SK-N-SH treated with all-trans-retinoic acid at 6 μM for 48 hours (cell line): ENCODE measurements at regions not wholly inside any gene's neighbourhood (a gene's known extent, or its start where the extent isn't known, plus 50 kb on each side); places are given as distances from the start of the nearest gene placed in this dataset.

Experiments
- ATAC-seq: fragments of 200-7000 bp; cut with Tn5 transposase; 3 replicates; pipeline ENCODE4 v1.9.1; 2020; ENCODE audit warnings: mild to moderate bottlenecking, moderate library complexity
- ARNTL ChIP-seq: fragments of 450-650 bp; formaldehyde crosslinking; IDR thresholded peaks from 2 replicates; pipeline ENCODE4 v1.5.0; 2020; ENCODE audit warnings: low read depth, mild to moderate bottlenecking, moderate library complexity, borderline replicate concordance
- BACH2 ChIP-seq: fragments of 250-450 bp; sonication (Bioruptor Pico); IDR thresholded peaks from 2 replicates; pipeline ENCODE4 v1.9.0; 2021; ENCODE audit warnings: mild to moderate bottlenecking, borderline replicate concordance
- CSDC2 ChIP-seq: fragments of 250-450 bp; sonication (Bioruptor Pico); IDR thresholded peaks from 2 replicates; pipeline ENCODE4 v1.5.0; 2020; ENCODE audit warnings: mild to moderate bottlenecking, moderate library complexity
- CSRNP3 ChIP-seq: fragments of 250-450 bp; sonication (Bioruptor Pico); IDR thresholded peaks from 2 replicates; pipeline ENCODE4 v1.5.1; 2021; ENCODE audit warnings: mild to moderate bottlenecking, moderate library complexity
- ESRRG ChIP-seq: fragments of 250-450 bp; sonication (Bioruptor Pico); IDR thresholded peaks from 2 replicates; pipeline ENCODE4 v1.6.1; 2021; ENCODE audit warnings: mild to moderate bottlenecking
- GLIS3 ChIP-seq: fragments of 250-450 bp; sonication (Bioruptor Pico); IDR thresholded peaks from 2 replicates; pipeline ENCODE4 v1.5.0; 2020; ENCODE audit warnings: mild to moderate bottlenecking, moderate library complexity
- ISL1 ChIP-seq: fragments of 250-450 bp; sonication (Bioruptor Pico); IDR thresholded peaks from 2 replicates; pipeline ENCODE4 v2.1.2; 2022; ENCODE audit warnings: mild to moderate bottlenecking, moderate library complexity
- OSR1 ChIP-seq: fragments of 250-450 bp; sonication (Bioruptor Pico); IDR thresholded peaks from 2 replicates; pipeline ENCODE4 v1.8.0; 2022; ENCODE audit warnings: moderate library complexity, mild to moderate bottlenecking, inconsistent platforms
- PATZ1 ChIP-seq: fragments of 250-450 bp; sonication (Bioruptor Pico); IDR thresholded peaks from 2 replicates; pipeline ENCODE4 v1.8.0; 2020; ENCODE audit warnings: mild to moderate bottlenecking, moderate library complexity, borderline replicate concordance
- PPARA ChIP-seq: fragments of 250-450 bp; sonication (Bioruptor Pico); IDR thresholded peaks from 2 replicates; pipeline ENCODE4 v1.5.0; 2020; ENCODE audit warnings: mild to moderate bottlenecking, borderline replicate concordance
- RARB ChIP-seq: fragments of 250-450 bp; sonication (Bioruptor Pico); IDR thresholded peaks from 2 replicates; pipeline ENCODE4 v1.8.0; 2021; ENCODE audit warnings: mild to moderate bottlenecking, moderate library complexity
- SNAI2 ChIP-seq: fragments of 250-450 bp; sonication (Bioruptor Pico); IDR thresholded peaks from 2 replicates; pipeline ENCODE4 v1.5.0; 2020; ENCODE audit warnings: mild to moderate bottlenecking, moderate library complexity
- TOX ChIP-seq: fragments of 250-450 bp; sonication (Bioruptor Pico); IDR thresholded peaks from 2 replicates; pipeline ENCODE4 v1.8.0; 2021; ENCODE audit warnings: mild to moderate bottlenecking, moderate library complexity, borderline replicate concordance
- TSHZ2 ChIP-seq: fragments of 250-450 bp; sonication (Bioruptor Pico); IDR thresholded peaks from 2 replicates; pipeline ENCODE4 v1.5.0; 2020; ENCODE audit warnings: mild to moderate bottlenecking, moderate library complexity
- ZFP3 ChIP-seq: fragments of 250-450 bp; sonication (Bioruptor Pico); IDR thresholded peaks from 2 replicates; pipeline ENCODE4 v1.5.0; 2020; ENCODE audit warnings: mild to moderate bottlenecking, moderate library complexity
- ZNF565 ChIP-seq: fragments of 450-650 bp; formaldehyde crosslinking; conservative IDR thresholded peaks from 2 replicates; pipeline ENCODE4 v1.5.0; 2020; ENCODE audit warnings: low read depth, mild to moderate bottlenecking, moderate library complexity
- ZNF70 ChIP-seq: fragments of 450-650 bp; formaldehyde crosslinking; IDR thresholded peaks from 2 replicates; pipeline ENCODE4 v1.5.0; 2020; ENCODE audit warnings: mild to moderate bottlenecking, moderate library complexity
- ZNF8 ChIP-seq: fragments of 450-650 bp; formaldehyde crosslinking; IDR thresholded peaks from 2 replicates; pipeline ENCODE4 v1.5.0; 2020; ENCODE audit warnings: mild to moderate bottlenecking, moderate library complexity
- TF ChIP-seq, protein P1 (sequence below): fragments of 250-450 bp; sonication (Bioruptor Pico); IDR thresholded peaks from 2 replicates; pipeline ENCODE4 v1.8.0; 2021; ENCODE audit warnings: low read depth, mild to moderate bottlenecking, moderate library complexity, borderline replicate concordance

- TF ChIP-seq ESRRG (CRISPR knock-in tag), result no peak
- no peak for TF ChIP-seq ZNF565
- no peak for TF ChIP-seq ZFP3 (CRISPR knock-in tag)
- no peak for TF ChIP-seq TSHZ2
- TF ChIP-seq ISL1 (CRISPR knock-in tag), result no peak
- no peak for TF ChIP-seq ARNTL
- TF ChIP-seq PATZ1 (CRISPR knock-in tag), result no peak
- TF ChIP-seq ZNF70 (CRISPR knock-in tag), result no peak
- TF ChIP-seq CSDC2 (CRISPR knock-in tag), result no peak
- ATAC-seq, result no peak
Observed at GRCh38 chr12:34403706-34404376, 381.5 kb downstream of the ALG10 start.

DNA sequence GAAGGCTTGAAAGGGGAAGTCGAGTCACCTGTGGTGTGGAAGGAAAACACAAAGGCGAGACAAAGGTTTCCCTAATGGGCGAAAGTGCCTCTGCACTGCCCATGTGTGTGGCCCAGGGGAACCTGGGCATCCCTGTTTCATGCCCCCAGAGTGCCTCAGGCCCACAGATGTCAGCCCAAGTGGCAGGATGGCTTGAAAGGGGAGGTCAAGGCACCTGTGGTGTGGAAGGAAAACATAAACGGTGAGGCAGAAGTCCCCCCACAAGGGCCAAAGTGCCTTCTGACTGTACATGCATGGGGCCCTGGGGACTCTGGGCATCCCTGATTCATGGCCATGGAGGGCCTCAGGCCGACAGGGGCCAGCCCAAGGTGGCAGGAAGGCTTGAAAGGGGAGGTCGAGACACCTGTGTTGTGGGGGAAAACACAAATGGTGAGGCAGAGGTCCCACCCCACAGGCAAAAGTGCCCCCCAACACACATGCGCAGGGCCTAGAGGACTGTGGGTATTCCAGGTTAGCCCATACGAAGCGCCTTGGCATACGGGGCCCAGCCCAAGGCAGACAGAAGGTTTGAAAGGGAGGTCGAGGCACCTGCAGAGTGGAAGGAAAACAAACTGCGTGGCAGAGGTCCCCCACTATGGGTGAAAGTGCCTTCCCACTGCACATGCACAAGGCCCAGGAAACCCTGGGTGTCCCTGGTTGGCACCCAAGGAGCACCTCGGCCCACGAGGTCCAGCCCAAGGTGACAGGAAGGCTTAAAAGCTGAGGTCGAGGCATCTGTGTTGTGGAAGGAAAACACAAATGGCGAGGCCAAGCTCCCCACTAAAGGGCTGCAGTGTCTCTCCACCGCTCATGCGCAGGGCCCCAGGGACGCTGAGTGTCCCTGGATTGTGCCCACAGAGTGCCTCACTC lies 382.3 kb downstream of the ALG10 start:
- TF ChIP-seq CSRNP3, result no peak
- no peak for TF ChIP-seq PPARA
- TF ChIP-seq GLIS3 (CRISPR knock-in tag), result no peak
- no peak for TF ChIP-seq ESRRG (CRISPR knock-in tag)
- ATAC-seq, result no peak

DNA sequence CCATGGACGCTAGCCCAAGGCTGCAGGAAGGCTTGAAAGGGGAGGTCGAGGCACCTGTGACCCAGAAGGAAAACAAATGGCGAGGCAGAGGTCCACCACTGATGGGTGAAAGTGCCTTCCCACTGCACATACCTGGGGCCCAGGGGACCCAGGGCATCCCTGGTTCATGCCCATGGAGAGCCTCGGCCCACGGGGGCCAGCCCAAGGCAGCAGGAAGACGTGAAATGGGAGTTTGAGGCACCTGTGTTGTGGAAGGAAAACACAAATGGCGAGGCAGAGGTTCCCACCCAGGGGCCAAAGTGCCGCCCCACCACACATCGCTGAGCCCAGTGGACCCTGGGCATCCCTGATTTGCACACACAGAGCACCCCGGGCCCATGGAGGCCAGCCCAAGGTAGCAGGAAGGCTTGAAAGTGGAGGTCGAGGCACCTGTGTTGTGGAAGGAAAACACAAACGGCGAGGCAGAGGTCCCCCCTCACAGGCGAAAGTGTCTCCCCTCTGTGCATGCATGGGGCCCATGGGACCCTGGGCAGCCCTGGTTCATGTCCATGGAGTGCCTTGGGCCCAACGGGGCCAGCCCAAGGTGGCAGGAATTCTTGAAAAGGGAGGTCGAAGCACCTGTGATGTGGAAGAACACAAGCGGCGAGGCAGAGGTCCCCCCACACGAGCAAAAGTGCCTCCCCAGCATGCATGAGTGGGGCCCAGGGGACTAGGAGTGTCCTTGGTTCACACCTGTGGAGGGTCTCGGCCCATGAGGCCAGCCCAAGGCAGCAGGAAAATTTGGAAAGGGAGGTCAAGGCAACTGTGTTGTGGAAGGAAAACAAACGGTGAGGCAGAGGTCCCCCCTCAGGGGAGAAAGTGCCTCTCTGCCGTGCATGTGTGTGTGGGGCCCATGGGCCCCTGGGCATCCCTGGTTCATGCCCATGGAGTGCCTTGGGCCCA lies 383.3 kb downstream of the ALG10 start:
- no peak for ATAC-seq
- TF ChIP-seq ZNF565 (no peak), TSHZ2 (no peak), SNAI2 (CRISPR knock-in tag) (no peak), ZNF8 (no peak), PATZ1 (CRISPR knock-in tag) (no peak), BACH2 (no peak), PPARA (no peak), CSRNP3 (no peak), TOX (no peak), RARB (no peak), CSDC2 (CRISPR knock-in tag) (no peak), ISL1 (CRISPR knock-in tag) (no peak), OSR1 (CRISPR knock-in tag) (no peak), ZFP3 (CRISPR knock-in tag) (no peak)
- TF ChIP-seq, protein P1, sequence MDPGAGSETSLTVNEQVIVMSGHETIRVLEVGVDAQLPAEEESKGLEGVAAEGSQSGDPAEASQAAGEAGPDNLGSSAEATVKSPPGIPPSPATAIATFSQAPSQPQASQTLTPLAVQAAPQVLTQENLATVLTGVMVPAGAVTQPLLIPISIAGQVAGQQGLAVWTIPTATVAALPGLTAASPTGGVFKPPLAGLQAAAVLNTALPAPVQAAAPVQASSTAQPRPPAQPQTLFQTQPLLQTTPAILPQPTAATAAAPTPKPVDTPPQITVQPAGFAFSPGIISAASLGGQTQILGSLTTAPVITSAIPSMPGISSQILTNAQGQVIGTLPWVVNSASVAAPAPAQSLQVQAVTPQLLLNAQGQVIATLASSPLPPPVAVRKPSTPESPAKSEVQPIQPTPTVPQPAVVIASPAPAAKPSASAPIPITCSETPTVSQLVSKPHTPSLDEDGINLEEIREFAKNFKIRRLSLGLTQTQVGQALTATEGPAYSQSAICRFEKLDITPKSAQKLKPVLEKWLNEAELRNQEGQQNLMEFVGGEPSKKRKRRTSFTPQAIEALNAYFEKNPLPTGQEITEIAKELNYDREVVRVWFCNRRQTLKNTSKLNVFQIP (CRISPR knock-in tag), result no peak
